Colonic mucosa (tissue), 4 donors: ENCODE measurements at regions not wholly inside any gene's neighbourhood (a gene's known extent, or its start where the extent isn't known, plus 50 kb on each side); places are given as distances from the start of the nearest gene placed in this dataset.

Experiments
- DNase-seq: peaks from one replicate; pipeline ENCODE4 v3.0.0-alpha.2; 2020
- H3K27ac ChIP-seq: fragments of 200-600 bp; one replicate; pipeline ENCODE4 v1.8.0; 2021
- H3K27me3 ChIP-seq: fragments of 200-600 bp; one replicate; pipeline ENCODE4 v1.8.0; 2021
- H3K36me3 ChIP-seq: fragments of 200-600 bp; one replicate; pipeline ENCODE4 v1.8.0; 2021
- H3K4me1 ChIP-seq: fragments of 200-600 bp; one replicate; pipeline ENCODE4 v1.8.0; 2021; ENCODE audit warnings: mild to moderate bottlenecking
- H3K4me3 ChIP-seq: fragments of 200-600 bp; one replicate; pipeline ENCODE4 v1.8.0; 2021
- H3K9ac ChIP-seq, 2 donors: one replicate each; pipeline ENCODE4 v1.7.0; 2013; ENCODE audit warnings: control low read depth in 2 of 2, low read depth in 2 of 2, low read length in 2 of 2
- H3K9me3 ChIP-seq: fragments of 200-600 bp; one replicate; pipeline ENCODE4 v1.8.0; 2021
- CTCF ChIP-seq: fragments of 200-600 bp; IDR thresholded peaks from one replicate; pipeline ENCODE4 v1.8.0; 2022; ENCODE audit warnings: antibody characterized with exemption, mild to moderate bottlenecking
- intact Hi-C: fragments of 100-400 bp; cut with DNase I; formaldehyde crosslinking; loops from one replicate; pipeline ENCODE4 v1.14.1; 2022
- donor health status: healthy.
- donor health status: DM: no; HTN: no; CAD: no.
- donor health status: DM: no; HTN: no; CAD: no.

GRCh38 chr2:216791303-216791702 lies 68.6 kb downstream of the TNP1 start:
- intact Hi-C loops = no loop called here

GRCh38 chr2:216789081-216789480 lies 70.8 kb downstream of the TNP1 start:
- no peaks in the 10 kb centered on the region for H3K27me3 ChIP-seq
- TF ChIP-seq CTCF = no peak
- no peak overlapping the region for H3K4me3 ChIP-seq
- H3K36me3 ChIP-seq = no peaks in the 10 kb centered on the region
- no peak overlapping the region for H3K9ac ChIP-seq
- intact Hi-C loops = no loop called here
- no peak overlapping the region for H3K27ac ChIP-seq
- H3K4me1 ChIP-seq = no peaks in the 10 kb centered on the region
- DNase-seq = no peak
- H3K9me3 ChIP-seq = no peaks in the 10 kb centered on the region

More at GRCh38 chr2:216791303-216791702, 68.6 kb downstream of the TNP1 start:
- H3K4me1 ChIP-seq = no peaks in the 10 kb centered on the region
- no peak overlapping the region for H3K27ac ChIP-seq
- DNase-seq = no peak
- no peaks in the 10 kb centered on the region for H3K9me3 ChIP-seq
- H3K27me3 ChIP-seq = no peaks in the 10 kb centered on the region
- no peaks in the 10 kb centered on the region for H3K36me3 ChIP-seq
- TF ChIP-seq CTCF = no peak
- H3K9ac ChIP-seq = no peak overlapping the region
- no peak overlapping the region for H3K4me3 ChIP-seq

- Histone ChIP-seq H3K36me3 (no peaks in the 10 kb centered on the region), H3K9me3 (no peaks in the 10 kb centered on the region), H3K27ac (no peak overlapping the region), H3K4me3 (no peak overlapping the region), H3K27me3 (no peaks in the 10 kb centered on the region), H3K9ac (no peak overlapping the region), H3K4me1 (no peaks in the 10 kb centered on the region)
- intact Hi-C loops = no loop called here
- TF ChIP-seq CTCF = no peak
- no peak for DNase-seq
These were observed 71.9 kb downstream of the TNP1 start for GRCh38 chr2:216787851-216788540.

GRCh38 chr2:216786676-216787075 lies 73.2 kb downstream of the TNP1 start:
- intact Hi-C loops = no loop called here
- Histone ChIP-seq H3K9ac (no peak overlapping the region), H3K9me3 (no peaks in the 10 kb centered on the region), H3K27ac (no peak overlapping the region), H3K4me1 (no peaks in the 10 kb centered on the region), H3K27me3 (no peaks in the 10 kb centered on the region), H3K36me3 (no peaks in the 10 kb centered on the region), H3K4me3 (no peak overlapping the region)
- no peak for DNase-seq
- TF ChIP-seq CTCF = no peak

- Histone ChIP-seq H3K27ac (no peak overlapping the region), H3K4me1 (no peaks in the 10 kb centered on the region), H3K36me3 (no peaks in the 10 kb centered on the region), H3K27me3 (no peaks in the 10 kb centered on the region), H3K4me3 (no peak overlapping the region), H3K9ac (no peak overlapping the region), H3K9me3 (no peaks in the 10 kb centered on the region)
- TF ChIP-seq CTCF = no peak
- DNase-seq = no peak
- intact Hi-C loops = no loop called here
These were observed 75.4 kb downstream of the TNP1 start for GRCh38 chr2:216784456-216784855.
